HepG2 (cell line): ENCODE measurements at regions not wholly inside any gene's neighbourhood (a gene's known extent, or its start where the extent isn't known, plus 50 kb on each side); places are given as distances from the start of the nearest gene placed in this dataset.

Source experiments
- ATAC-seq: fragments of 200-7000 bp; cut with Tn5 transposase; 3 replicates; pipeline ENCODE4 v1.9.1; 2020; ENCODE audit warnings: mild to moderate bottlenecking, moderate library complexity
- BruUV-seq: library from RNA; stranded (reverse); fragments of 400-500 nt; replicated peaks from 2 replicates; lab custom pipeline; 2021; lab: Mats Ljungman, UMichigan
- CTCF ChIA-PET: fragments of 300-600 bp; formaldehyde crosslinking; extraction: SDS; loops from one replicate; lab custom pipeline; 2021; ENCODE audit warnings: low total read pairs, inconsistent platforms, low intra/inter-chr PET ratio; lab: Yijun Ruan, JAX
- POLR2A ChIA-PET: fragments of 350-600 bp; sonication (Branson Sonifier 250); formaldehyde crosslinking; loops from one replicate; lab custom pipeline; 2020; ENCODE audit warnings: antibody characterized with exemption, inconsistent platforms; lab: Yijun Ruan, JAX
- DNase-seq: peaks from one replicate; pipeline ENCODE4 v3.0.0-alpha.2; 2015; ENCODE audit warnings: low spot score
- FAIRE-seq: peaks from 3 replicates; lab custom pipeline; 2011; peaks lifted over from hg19 to GRCh38; lab: Jason Lieb, UNC
- H2AFZ ChIP-seq: one replicate; pipeline ENCODE4 v1.6.1; 2011; ENCODE audit warnings: low read length, inconsistent platforms
- H3K27ac ChIP-seq: fragments of 300-600 bp; 3 replicates; pipeline ENCODE4 v1.8.0; 2011; ENCODE audit warnings: mixed run types, mild to moderate bottlenecking, mixed read lengths, low read length, inconsistent platforms; ENCODE audit not compliant: insufficient read depth; ENCODE audit errors: extremely low read length
- H3K27me3 ChIP-seq, 2 experiments: fragments of 200-600 bp in 1 of 2; 2 replicates in 1 of 2; 3 replicates in 1 of 2; pipeline versions ENCODE4 v1.6.0 to v1.8.0; 2011; ENCODE audit warnings: low read length in 2 of 2, mild to moderate bottlenecking in 2 of 2, moderate library complexity in 2 of 2, inconsistent platforms in 1 of 2; ENCODE audit not compliant: insufficient read depth in 2 of 2, control insufficient read depth in 1 of 2
- H3K36me3 ChIP-seq, 2 experiments: fragments of 200-600 bp in 1 of 2; replicated peaks in 1 of 2; 2 replicates in 1 of 2; 3 replicates in 1 of 2; pipeline versions ENCODE4 v1.5.1 to v1.8.0; 2011; ENCODE audit warnings: low read length in 2 of 2, inconsistent platforms in 1 of 2; ENCODE audit not compliant: insufficient read depth in 2 of 2, control insufficient read depth in 1 of 2
- H3K4me1 ChIP-seq: 2 replicates; pipeline ENCODE4 v1.5.1; 2012; ENCODE audit warnings: low read length, inconsistent platforms; ENCODE audit not compliant: insufficient read depth
- H3K4me2 ChIP-seq: 2 replicates; pipeline ENCODE4 v1.6.0; 2011; ENCODE audit warnings: low read depth, low read length, inconsistent platforms
- H3K4me3 ChIP-seq, 3 experiments: fragments of 200-600 bp in 1 of 3; sonication (generic), shearing (Covaris generic) in 1 of 3; replicated peaks in 1 of 3; 2 replicates each; pipeline ENCODE4 v1.5.1; 2011 to 2016; ENCODE audit warnings: low read length in 3 of 3, inconsistent platforms in 2 of 3, low read depth in 2 of 3, mild to moderate bottlenecking in 2 of 3, control low read depth in 1 of 3, mixed read lengths in 1 of 3; ENCODE audit not compliant: insufficient read depth in 1 of 3
- H3K79me2 ChIP-seq: one replicate; pipeline ENCODE4 v1.6.1; 2011; ENCODE audit warnings: low read length, inconsistent platforms; ENCODE audit not compliant: insufficient read depth
- H3K9ac ChIP-seq: 2 replicates; pipeline ENCODE4 v1.6.0; 2011; ENCODE audit warnings: mild to moderate bottlenecking, low read depth, low read length, inconsistent platforms; ENCODE audit not compliant: insufficient read depth
- H3K9me3 ChIP-seq: 2 replicates; pipeline ENCODE4 v1.5.1; 2012; ENCODE audit warnings: mild to moderate bottlenecking, low read length
- H4K20me1 ChIP-seq: 2 replicates; pipeline ENCODE4 v1.6.0; 2011; ENCODE audit warnings: inconsistent platforms, mild to moderate bottlenecking, low read length, moderate library complexity; ENCODE audit not compliant: insufficient read depth
- MTA3 ChIP-seq: sonication (generic); formaldehyde crosslinking; IDR thresholded peaks from 2 replicates; pipeline ENCODE4 v1.4.0; 2020; ENCODE audit warnings: missing genetic modification reagents
- SKIL ChIP-seq: sonication (generic); formaldehyde crosslinking; IDR thresholded peaks from 2 replicates; pipeline ENCODE4 v1.8.0; 2022; ENCODE audit warnings: missing genetic modification reagents, mild to moderate bottlenecking, moderate library complexity, borderline replicate concordance
- ZNF547 ChIP-seq: sonication (generic); formaldehyde crosslinking; IDR thresholded peaks from 2 replicates; pipeline ENCODE4 v1.5.1; 2020; ENCODE audit warnings: mild to moderate bottlenecking, missing genetic modification reagents
- WGBS: methylation state at CpG from one replicate; pipeline ENCODE4 v1.1.6; 2017; ENCODE audit warnings: low lambda C conversion rate; 5-methylcytosine and 5-hydroxymethylcytosine counted together
- in situ Hi-C: cut with HindIII; loops from 2 replicates; pipeline ENCODE4 v1.10.0; 2017; ENCODE audit warnings: low pct_unique_long_range_greater_than_20kb; ENCODE audit not compliant: extremely low pct_ligation_motif_present
- intact Hi-C: fragments of 100-400 bp; cut with micrococcal nuclease; formaldehyde crosslinking; loops from one replicate; pipeline ENCODE4 v1.10.0; 2022; ENCODE audit not compliant: unreplicated experiment

GRCh38 chr2:201977651-201978050, 56.0 kb upstream of the FZD7 start:
- Histone ChIP-seq H4K20me1 (no peaks in the 10 kb centered on the region), H3K4me3 (no peak overlapping the region), H3K27me3 (no peaks in the 10 kb centered on the region; a peak in 3 of 5 replicates), H3K79me2 (no peaks in the 10 kb centered on the region), H3K36me3 (no peaks in the 10 kb centered on the region), H3K9ac (no peak overlapping the region), H3K27ac (no peak overlapping the region), H3K4me1 (peaks cover 26% of the 10 kb centered on the region), H2AFZ (no peak overlapping the region), H3K9me3 (no peaks in the 10 kb centered on the region), H3K4me2 (no peak overlapping the region)
- FAIRE-seq (peak; percentile 21), ATAC-seq (no peak), DNase-seq (no peak)
- no TSS peak for BruUV-seq
- POLR2A ChIA-PET: no interaction called here
- 25% methylated on average over 2 of the region's 2 CpGs for WGBS
- in situ Hi-C loops (no loop called here), intact Hi-C loops (no loop called here)
- TF ChIP-seq MTA3 (CRISPR knock-in tag): no peak
- no peak for TF ChIP-seq ZNF547
- CTCF ChIA-PET: no interaction called here

GRCh38 chr2:201978333-201978732, 55.3 kb upstream of the FZD7 start:
- Histone ChIP-seq H3K9ac (no peak overlapping the region), H3K36me3 (no peaks in the 10 kb centered on the region), H3K27me3 (no peaks in the 10 kb centered on the region; a peak in 2 of 5 replicates), H3K4me3 (no peak overlapping the region)
- TF ChIP-seq SKIL: no peak
- TF ChIP-seq, all 625 proteins: peak for 0
- 46% methylated on average over 4 of the region's 4 CpGs for WGBS
- Histone ChIP-seq H3K9me3 (no peaks in the 10 kb centered on the region), H3K4me2 (no peak overlapping the region), H3K4me1 (peaks cover 23% of the 10 kb centered on the region), H3K27ac (no peak overlapping the region), H4K20me1 (no peaks in the 10 kb centered on the region), H3K79me2 (no peaks in the 10 kb centered on the region), H2AFZ (no peak overlapping the region)
- BruUV-seq: no TSS peak
- intact Hi-C loops (no loop called here), in situ Hi-C loops (no loop called here)
- ChIA-PET CTCF (no interaction called here), POLR2A (no interaction called here)
- no peak for ATAC-seq
- no peak for DNase-seq
- FAIRE-seq: no peak
